WI38 (cell line): ENCODE measurements at regions not wholly inside any gene's neighbourhood (a gene's known extent, or its start where the extent isn't known, plus 50 kb on each side); places are given as distances from the start of the nearest gene placed in this dataset.
A peak's percentile ranks its signal among the peaks of the same experiment; 100 is the strongest.

Experiments
- H3K4me3 ChIP-seq: 2 replicates; pipeline ENCODE4 v1.5.1; 2011; ENCODE audit warnings: low read depth, mild to moderate bottlenecking, control low read depth, low read length
- TF ChIP-seq, protein P1 (sequence below): IDR thresholded peaks from 2 replicates; pipeline ENCODE4 v1.5.1; 2012; ENCODE audit warnings: low read depth, mild to moderate bottlenecking, control low read depth, low read length

DNA sequence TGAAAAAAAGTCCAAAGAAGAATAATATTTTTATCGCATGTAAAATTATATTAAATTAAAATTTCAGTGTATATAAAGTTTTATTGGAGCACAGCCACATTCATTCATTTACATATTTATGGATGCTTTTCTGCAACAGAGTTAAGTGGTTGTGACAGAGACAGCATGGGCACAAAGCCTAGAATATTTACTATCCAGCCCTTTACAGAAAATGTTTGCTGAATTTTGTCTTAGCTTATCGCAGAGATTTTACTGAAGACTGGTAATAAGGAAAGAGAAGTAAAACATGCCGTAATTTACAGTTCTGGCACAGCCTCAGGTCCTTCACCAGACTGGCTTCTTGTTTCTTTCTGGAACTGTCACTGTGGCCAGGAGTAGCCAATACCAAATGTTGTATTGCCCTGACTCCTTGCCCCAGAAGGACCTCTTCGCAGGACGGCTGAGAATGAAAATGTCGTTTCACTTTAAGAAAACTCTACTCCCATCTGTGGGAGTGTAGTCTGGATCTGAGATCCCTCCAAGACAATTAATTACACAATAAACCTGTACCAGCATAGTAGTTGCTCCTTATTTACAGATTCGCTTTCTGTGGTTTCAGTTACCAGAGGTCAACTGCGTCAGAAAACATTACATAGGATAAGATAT lies 94.9 kb upstream of the GOT2 start:
- H3K4me3 ChIP-seq = no peak overlapping the region
- TF ChIP-seq, protein P1, sequence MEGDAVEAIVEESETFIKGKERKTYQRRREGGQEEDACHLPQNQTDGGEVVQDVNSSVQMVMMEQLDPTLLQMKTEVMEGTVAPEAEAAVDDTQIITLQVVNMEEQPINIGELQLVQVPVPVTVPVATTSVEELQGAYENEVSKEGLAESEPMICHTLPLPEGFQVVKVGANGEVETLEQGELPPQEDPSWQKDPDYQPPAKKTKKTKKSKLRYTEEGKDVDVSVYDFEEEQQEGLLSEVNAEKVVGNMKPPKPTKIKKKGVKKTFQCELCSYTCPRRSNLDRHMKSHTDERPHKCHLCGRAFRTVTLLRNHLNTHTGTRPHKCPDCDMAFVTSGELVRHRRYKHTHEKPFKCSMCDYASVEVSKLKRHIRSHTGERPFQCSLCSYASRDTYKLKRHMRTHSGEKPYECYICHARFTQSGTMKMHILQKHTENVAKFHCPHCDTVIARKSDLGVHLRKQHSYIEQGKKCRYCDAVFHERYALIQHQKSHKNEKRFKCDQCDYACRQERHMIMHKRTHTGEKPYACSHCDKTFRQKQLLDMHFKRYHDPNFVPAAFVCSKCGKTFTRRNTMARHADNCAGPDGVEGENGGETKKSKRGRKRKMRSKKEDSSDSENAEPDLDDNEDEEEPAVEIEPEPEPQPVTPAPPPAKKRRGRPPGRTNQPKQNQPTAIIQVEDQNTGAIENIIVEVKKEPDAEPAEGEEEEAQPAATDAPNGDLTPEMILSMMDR = no peak

DNA sequence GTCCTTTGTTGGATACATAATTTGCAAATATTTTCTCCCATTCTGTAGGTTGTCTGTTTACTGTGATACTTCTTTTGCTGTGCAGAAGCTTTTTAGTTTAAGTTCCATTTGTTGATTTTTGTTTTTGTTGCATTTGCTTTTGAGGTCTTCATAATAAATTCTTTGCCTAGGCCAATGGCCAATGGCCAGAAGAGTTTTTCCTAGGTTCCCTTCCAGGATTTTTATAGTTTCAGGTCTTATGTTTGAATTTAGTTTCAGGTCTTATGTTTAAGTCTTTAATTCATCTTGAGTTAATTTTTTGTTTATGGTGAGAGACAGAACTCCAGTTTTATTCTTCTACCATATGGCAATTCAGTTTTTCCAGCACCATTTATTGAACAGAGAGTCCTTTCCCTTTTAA lies 90.1 kb upstream of the GOT2 start:
- TF ChIP-seq, protein P1 = no peak
- no peak overlapping the region for H3K4me3 ChIP-seq

DNA sequence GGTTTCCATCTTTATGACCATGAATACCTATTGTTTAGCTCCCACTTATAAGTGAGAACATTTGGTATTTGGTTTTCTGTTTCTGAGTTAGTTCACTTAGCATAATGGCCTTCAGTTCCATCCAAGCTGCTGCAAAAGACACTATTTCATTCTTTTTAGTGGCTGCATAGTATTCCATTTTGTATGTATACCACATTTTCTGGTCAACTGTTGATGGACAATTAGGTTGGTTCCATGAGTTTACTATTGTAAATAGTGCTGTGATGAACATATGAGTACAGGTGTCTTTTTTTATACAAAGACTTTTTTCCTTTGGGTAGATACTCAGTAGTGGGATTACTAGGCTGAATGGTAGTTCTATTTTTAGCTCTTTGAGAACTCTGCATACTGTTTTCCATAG lies 87.8 kb upstream of the GOT2 start:
- TF ChIP-seq, protein P1 = no peak
- H3K4me3 ChIP-seq = no peak overlapping the region

DNA sequence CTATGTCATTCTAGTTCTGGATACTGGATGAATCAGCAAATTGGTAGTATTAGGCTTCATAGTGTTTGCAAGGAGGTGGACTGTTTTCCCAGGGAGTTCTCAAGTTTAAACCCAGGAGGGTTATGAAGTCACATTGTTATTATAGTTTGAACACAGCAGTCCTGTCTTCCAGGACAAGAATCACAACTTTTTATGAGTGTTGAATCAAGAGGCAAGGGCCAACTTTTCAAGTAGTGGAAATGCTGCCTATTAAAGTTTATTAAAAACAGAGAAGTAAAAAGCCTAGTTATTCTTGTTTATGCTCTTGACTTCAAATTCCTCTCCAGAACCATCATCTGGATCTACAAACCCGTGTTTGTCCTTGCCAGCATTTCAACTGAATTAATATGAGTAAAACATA lies 86.3 kb upstream of the GOT2 start:
- TF ChIP-seq, protein P1 = no peak
- no peak overlapping the region for H3K4me3 ChIP-seq

DNA sequence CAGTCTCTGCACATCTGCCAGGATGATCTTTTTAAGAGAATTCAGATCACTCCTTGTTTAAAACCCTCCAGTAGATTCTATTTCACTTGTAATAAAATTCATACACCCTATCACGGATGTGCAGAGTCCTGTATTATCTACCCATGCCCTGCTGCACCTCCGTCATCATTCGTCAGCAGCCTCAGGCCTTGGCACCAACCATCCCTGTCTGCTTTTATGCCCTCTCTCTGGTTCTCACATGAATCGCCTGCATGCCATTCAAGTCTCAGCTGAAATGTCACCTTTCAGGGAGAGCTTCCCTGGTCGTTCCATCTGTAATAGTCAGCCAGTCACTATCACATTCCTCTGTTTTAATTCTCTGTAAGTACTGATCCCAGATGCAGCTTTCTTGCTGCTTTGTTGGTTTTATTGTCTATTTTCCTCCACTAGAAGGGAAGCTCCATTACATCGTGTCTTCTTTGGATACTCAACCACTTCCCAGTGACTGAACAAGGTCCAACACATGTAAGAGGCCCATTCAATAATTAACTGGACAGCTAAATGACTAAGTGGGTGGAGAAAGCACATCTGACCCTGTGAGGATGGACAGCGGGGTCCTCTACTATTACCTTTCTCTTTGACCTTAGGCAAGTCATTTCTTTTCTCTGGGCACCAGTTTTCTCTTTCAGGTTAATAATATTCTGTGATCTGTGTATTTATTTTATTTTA lies 81.2 kb upstream of the GOT2 start:
- TF ChIP-seq, protein P1 = no peak
- H3K4me3 ChIP-seq = no peak overlapping the region

DNA sequence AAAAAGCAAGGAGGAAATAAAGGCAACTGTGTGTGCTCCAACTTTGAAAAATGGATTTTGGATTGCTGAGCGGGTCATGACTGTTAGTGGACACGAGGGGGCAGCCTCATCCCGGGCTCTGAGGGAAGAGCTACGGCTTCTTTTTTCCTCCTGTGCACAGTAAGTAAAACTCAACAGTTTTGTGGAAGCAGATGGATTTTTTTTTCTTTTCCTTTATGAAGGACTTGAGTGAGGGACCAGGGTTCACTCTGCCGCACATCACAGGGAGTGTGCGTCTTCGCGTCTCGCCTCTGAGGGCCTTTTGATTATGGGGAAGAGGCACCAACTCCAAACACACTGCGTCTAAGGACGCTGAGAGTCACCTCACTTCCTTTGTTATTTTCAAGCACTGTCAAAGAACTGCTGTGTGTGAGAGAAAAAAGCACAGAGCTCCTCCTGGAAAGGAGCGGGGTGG lies 80.3 kb upstream of the GOT2 start:
- peak overlapping the region; percentile 37; the same call in 1 of the 2 replicates for H3K4me3 ChIP-seq
- TF ChIP-seq, protein P1 = peak; percentile 87

DNA sequence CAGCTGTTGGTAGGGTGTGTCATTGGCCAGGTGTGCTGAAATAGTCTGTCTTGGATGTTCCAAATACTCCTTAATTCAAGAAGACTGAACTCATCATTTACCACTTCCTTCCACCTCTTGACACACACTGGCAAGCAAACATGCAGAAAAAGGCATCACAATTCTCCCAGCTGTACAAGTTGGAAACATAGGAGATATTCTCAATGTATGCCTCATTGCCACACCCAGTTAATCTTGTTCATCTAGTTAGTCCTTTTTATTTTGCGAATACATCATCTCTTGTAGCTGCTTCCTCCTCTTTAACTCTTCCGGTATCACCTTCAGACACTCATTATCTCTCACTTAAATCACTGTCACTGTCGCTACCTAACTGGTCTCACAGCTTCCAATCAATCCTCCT lies 75.1 kb upstream of the GOT2 start:
- TF ChIP-seq, protein P1 = no peak
- no peak overlapping the region for H3K4me3 ChIP-seq
